HFFc6 (cell line): ENCODE measurements at regions not wholly inside any gene's neighbourhood (a gene's known extent, or its start where the extent isn't known, plus 50 kb on each side); places are given as distances from the start of the nearest gene placed in this dataset.

ENCODE experiments used
- DNase-seq: peaks from one replicate; pipeline ENCODE4 v3.0.0-alpha.2; 2018
- H3K27ac Mint-ChIP-seq: 2 replicates; pipeline ENCODE4 v1.8.0; 2020; ENCODE audit warnings: mild to moderate bottlenecking, mixed read lengths
- H3K27me3 Mint-ChIP-seq: 2 replicates; pipeline ENCODE4 v1.8.0; 2021; ENCODE audit warnings: mild to moderate bottlenecking, moderate library complexity, mixed read lengths; ENCODE audit not compliant: insufficient read depth
- H3K36me3 Mint-ChIP-seq: 2 replicates; pipeline ENCODE4 v1.8.0; 2021; ENCODE audit warnings: low read depth, mixed read lengths
- H3K4me1 Mint-ChIP-seq: 2 replicates; pipeline ENCODE4 v1.8.0; 2020; ENCODE audit warnings: low read depth, mixed read lengths
- H3K4me3 Mint-ChIP-seq: 2 replicates; pipeline ENCODE4 v1.8.0; 2020; ENCODE audit warnings: mild to moderate bottlenecking, moderate library complexity, mixed read lengths
- H3K9me3 Mint-ChIP-seq: 2 replicates; pipeline ENCODE4 v1.8.0; 2020; ENCODE audit warnings: mild to moderate bottlenecking, mixed read lengths
- TF ChIP-seq, protein P1 (sequence below): fragments of 200-600 bp; sonication (generic); IDR thresholded peaks from 2 replicates; pipeline ENCODE4 v1.5.0; 2021; ENCODE audit warnings: antibody characterized with exemption, mild to moderate bottlenecking

DNA sequence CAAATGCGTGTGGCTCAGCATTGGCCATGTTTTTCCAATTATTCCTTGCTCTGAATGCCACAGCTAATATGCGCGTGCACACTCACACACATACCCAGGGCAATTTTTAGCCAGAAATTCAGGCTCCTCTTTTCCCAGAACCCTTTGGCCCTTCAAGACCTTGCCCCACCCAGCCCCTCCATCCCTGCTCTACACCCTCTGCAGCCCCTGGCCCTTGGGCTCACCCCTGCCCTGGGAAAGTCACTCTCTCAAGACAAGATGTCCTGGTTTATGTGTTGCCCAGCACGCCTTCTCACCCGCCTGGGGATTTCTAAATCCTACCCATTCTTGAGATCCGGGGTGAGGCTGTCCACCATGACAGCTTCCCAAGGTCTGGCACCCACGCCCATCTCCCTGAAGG is 319.7 kb downstream of the CYP26B1 start:
- Mint-ChIP-seq H3K4me3 (no peak overlapping the region), H3K27ac (no peak overlapping the region), H3K4me1 (peaks cover 5% of the 10 kb centered on the region), H3K27me3 (peaks cover 4% of the 10 kb centered on the region), H3K36me3 (no peaks in the 10 kb centered on the region), H3K9me3 (no peaks in the 10 kb centered on the region)
- TF ChIP-seq, protein P1, sequence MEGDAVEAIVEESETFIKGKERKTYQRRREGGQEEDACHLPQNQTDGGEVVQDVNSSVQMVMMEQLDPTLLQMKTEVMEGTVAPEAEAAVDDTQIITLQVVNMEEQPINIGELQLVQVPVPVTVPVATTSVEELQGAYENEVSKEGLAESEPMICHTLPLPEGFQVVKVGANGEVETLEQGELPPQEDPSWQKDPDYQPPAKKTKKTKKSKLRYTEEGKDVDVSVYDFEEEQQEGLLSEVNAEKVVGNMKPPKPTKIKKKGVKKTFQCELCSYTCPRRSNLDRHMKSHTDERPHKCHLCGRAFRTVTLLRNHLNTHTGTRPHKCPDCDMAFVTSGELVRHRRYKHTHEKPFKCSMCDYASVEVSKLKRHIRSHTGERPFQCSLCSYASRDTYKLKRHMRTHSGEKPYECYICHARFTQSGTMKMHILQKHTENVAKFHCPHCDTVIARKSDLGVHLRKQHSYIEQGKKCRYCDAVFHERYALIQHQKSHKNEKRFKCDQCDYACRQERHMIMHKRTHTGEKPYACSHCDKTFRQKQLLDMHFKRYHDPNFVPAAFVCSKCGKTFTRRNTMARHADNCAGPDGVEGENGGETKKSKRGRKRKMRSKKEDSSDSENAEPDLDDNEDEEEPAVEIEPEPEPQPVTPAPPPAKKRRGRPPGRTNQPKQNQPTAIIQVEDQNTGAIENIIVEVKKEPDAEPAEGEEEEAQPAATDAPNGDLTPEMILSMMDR: no peak
- DNase-seq: no peak

DNA sequence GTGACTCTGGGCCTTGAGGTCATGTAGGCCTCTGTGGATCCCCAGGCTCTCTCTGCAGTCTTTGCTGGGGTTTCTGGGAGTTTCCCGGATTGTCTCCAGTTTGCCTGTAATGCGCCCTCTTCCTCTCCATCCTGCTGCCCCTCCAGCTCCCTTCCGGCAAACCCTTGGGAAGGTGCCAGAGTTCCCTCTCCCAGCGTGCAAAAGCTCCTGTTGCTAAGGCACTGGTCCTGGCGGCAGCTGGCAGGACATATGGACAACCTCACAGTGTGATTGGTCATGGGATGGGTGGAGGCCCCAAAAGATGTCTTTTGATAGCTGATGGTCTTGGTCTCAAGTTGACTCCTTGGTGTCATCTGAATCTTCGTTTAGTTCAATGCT is 320.1 kb downstream of the CYP26B1 start:
- H3K36me3 Mint-ChIP-seq: no peaks in the 10 kb centered on the region
- TF ChIP-seq, protein P1: no peak
- no peak for DNase-seq
- H3K4me3 Mint-ChIP-seq: no peak overlapping the region
- peaks cover 9% of the 10 kb centered on the region for H3K4me1 Mint-ChIP-seq
- H3K27me3 Mint-ChIP-seq: peaks cover 4% of the 10 kb centered on the region
- no peaks in the 10 kb centered on the region for H3K9me3 Mint-ChIP-seq
- H3K27ac Mint-ChIP-seq: no peak overlapping the region

DNA sequence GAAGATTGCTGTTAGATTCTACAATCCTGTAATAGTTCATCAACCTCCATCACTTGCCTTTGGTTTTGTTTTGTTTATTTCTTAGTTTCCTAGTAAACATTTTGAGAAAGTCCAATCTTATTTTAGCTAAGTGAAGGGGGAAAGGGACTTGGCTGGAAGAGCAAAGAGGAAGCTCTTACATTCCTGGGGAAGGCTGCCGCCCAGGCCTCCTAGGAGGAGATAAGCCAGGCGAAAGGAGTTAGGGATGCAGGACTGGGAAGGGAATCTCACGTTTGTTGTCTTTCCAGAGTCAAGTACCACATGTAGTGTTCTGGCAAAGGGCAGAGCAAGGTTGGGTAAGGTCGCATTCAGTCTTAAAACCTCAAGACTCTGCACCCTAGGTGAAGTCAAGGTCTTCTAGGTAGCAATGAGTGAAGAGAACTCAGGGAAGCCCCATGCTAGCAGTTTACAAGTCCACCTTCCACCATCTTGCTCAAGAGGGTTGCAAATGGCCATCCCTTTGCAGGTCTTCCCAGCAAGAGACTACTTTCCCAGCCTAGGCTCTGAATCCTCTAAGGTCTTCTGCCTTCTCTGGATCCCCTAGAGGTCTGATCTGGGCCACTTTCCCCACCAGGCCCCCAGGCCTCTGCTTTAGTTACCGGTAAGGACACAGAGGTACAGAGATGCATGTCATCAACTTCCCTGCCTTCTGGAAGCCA is 320.7 kb downstream of the CYP26B1 start:
- DNase-seq: no peak
- TF ChIP-seq, protein P1: no peak
- H3K4me3 Mint-ChIP-seq: no peak overlapping the region
- peaks cover 4% of the 10 kb centered on the region for H3K27me3 Mint-ChIP-seq
- no peak overlapping the region for H3K27ac Mint-ChIP-seq
- no peaks in the 10 kb centered on the region for H3K36me3 Mint-ChIP-seq
- H3K4me1 Mint-ChIP-seq: peaks cover 15% of the 10 kb centered on the region
- H3K9me3 Mint-ChIP-seq: no peaks in the 10 kb centered on the region

DNA sequence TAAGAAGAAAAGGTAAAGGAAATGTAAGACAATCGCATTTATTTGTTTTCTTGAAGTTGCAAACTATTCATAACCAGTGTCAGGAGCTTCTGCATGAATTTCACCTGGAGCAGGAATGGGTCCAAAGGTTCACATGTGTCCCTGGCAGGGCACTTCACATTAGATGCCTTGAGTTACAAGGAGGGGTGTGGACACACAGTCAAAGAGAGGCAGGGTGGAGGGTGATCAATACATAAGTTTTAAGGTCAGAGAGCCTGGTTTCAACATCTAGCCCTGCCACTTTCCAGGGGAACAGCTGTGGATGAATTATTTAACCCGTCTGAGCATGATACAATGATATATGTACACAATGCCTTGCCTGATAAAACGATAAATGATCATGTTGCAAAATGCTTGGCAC is 321.4 kb downstream of the CYP26B1 start:
- peaks cover 4% of the 10 kb centered on the region for H3K27me3 Mint-ChIP-seq
- H3K4me1 Mint-ChIP-seq: peaks cover 22% of the 10 kb centered on the region
- no peaks in the 10 kb centered on the region for H3K9me3 Mint-ChIP-seq
- TF ChIP-seq, protein P1: no peak
- DNase-seq: no peak
- H3K4me3 Mint-ChIP-seq: no peak overlapping the region
- no peaks in the 10 kb centered on the region for H3K36me3 Mint-ChIP-seq
- no peak overlapping the region for H3K27ac Mint-ChIP-seq

DNA sequence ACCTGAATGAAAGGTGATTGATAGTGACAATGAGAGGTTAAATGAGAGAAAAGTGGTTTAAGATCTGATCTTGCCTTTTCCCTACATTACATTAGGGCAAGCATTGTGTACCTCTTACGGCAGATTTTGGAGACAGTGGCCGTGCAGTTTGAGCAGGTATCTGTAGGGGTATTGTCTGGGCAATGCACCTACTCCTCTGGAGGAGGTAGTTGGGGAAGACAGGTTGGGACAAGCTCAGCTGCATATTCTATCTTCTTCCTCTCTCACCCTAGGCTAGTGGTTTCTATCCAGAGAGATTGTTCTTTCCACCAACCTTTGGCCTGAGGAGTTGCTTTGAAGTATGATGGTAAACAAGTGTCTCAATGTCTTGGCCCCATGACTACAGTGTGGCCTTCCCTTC is 323.2 kb downstream of the CYP26B1 start:
- Mint-ChIP-seq H3K4me3 (no peak overlapping the region), H3K9me3 (no peaks in the 10 kb centered on the region), H3K36me3 (no peaks in the 10 kb centered on the region), H3K27ac (no peak overlapping the region), H3K27me3 (peaks cover 4% of the 10 kb centered on the region; the same call in 1 of the 2 replicates), H3K4me1 (peaks cover 24% of the 10 kb centered on the region)
- TF ChIP-seq, protein P1: no peak
- no peak for DNase-seq

DNA sequence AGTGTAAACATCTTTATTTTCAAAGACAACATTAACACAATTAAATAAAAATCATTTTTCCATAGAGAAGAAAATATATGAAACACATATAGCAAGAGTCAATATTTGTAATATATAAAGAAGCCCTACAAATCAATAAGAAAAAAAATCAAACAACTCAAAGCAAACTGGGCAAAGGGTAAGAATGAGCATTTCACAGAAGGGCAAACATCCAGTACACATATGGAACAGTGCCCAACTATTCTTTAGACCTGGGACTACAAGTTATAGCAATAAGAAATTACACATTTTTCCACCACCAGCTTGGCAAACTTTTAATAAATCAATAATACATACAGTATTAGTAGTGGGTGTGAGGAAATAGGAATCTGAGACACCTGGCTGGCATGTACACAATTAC is 324.1 kb downstream of the CYP26B1 start:
- Mint-ChIP-seq H3K27ac (no peak overlapping the region), H3K36me3 (no peaks in the 10 kb centered on the region), H3K4me3 (no peak overlapping the region), H3K27me3 (peaks cover 4% of the 10 kb centered on the region; the same call in 1 of the 2 replicates), H3K9me3 (no peaks in the 10 kb centered on the region), H3K4me1 (peaks cover 24% of the 10 kb centered on the region)
- TF ChIP-seq, protein P1: no peak
- no peak for DNase-seq
